ENCODE measurements at regions not wholly inside any gene's neighbourhood (a gene's known extent, or its start where the extent isn't known, plus 50 kb on each side); places are given as distances from the start of the nearest gene placed in this dataset.
"Not testable (repeated sequence)": the region's sequence is repeated elsewhere in the genome, so short reads cannot be mapped to it uniquely, and the experiment has no call there.

DNA sequence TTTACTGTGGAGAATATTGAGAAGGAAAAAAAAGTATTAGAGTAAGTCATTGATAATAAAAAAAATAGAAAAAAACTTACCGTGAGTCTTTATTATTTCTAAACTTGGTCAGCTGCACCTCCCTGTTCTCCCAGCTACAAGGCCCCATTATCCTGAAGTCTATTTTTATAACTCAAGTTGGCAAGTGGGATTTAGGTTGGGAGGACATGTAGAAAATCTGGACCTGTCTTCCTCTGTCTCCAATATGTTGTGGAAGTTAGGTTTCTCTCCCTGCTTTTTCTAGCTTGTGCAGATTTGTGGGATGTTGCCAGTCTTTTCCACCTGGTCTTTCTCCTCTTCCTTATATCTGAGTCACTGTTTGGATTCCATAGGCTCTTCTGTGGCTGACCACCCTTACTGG, 361.4 kb downstream of the HLX start:
- TF ChIP-seq POLR2A (IDR thresholded peaks at IDR 0.05; ENCODE audit: low read depth, low read length), result no peak
- DNase-seq (ENCODE audit: insufficient read length, low spot score), result no peak
- no peak for FAIRE-seq

DNA sequence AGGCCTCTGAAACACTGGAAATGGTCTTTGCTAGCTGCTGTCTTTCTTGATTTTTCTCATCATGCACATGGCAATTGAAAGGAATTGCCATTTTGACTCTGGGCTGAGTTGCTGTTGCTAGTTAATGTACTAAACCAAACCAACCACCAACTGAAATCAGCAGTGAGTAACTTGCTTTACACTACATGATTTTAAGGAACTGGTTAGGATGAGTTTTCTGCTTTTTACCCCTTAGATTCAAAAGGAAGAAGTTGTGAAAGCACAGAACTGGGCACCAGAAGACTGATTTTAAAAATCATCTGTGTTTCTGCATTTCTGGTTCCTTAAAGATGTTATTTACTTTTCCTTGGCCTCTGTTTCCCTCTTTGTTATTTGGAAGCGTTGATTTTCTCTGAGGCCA, 361.9 kb downstream of the HLX start:
- no peak for TF ChIP-seq POLR2A (IDR thresholded peaks at IDR 0.05; ENCODE audit: low read depth, low read length)
- DNase-seq (ENCODE audit: insufficient read length, low spot score) (no peak), FAIRE-seq (no peak)

DNA sequence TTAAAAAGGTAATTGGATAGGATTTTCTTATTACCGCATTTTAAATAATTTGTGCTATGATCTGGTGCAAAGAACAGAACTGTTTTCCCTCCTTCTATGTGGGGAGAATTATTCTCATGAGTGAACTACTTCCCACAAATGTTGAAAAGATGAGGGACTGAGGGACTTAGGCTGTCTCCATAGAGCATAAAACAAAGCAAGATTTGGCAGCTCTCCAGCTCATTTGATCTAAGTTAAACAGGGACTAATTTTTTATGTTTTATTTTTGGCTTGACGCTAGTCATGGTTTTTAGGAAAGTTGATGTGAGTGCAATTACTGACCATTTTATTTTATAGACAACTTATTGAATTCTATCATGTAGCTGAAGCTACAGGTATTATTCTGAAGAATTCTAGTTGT, 362.3 kb downstream of the HLX start:
- FAIRE-seq, result no peak
- DNase-seq (ENCODE audit: insufficient read length, low spot score), result no peak
- no peak for TF ChIP-seq POLR2A (IDR thresholded peaks at IDR 0.05; ENCODE audit: low read depth, low read length)

DNA sequence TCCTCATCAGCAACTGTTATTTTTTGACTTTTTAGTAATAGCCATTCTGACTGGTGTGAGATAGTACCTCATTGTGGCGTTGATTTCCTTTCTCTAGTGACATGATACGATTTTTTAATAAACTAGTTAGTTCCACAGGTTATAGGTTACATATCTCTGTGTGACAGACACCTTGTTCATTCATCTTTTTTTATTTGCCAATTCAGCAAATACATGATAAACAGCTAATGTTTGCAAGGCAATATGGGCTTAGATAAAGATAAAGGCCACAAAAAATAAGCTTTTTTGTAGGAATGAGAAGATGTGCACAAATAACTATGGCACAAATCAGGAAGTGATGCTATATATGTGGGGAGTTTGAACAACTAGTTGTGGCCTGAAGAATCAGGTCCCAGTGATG, 366.8 kb downstream of the HLX start:
- DNase-seq (ENCODE audit: insufficient read length, low spot score), result no peak
- FAIRE-seq, result peak; percentile 30
- no peak for TF ChIP-seq POLR2A (IDR thresholded peaks at IDR 0.05; ENCODE audit: low read depth, low read length)

DNA sequence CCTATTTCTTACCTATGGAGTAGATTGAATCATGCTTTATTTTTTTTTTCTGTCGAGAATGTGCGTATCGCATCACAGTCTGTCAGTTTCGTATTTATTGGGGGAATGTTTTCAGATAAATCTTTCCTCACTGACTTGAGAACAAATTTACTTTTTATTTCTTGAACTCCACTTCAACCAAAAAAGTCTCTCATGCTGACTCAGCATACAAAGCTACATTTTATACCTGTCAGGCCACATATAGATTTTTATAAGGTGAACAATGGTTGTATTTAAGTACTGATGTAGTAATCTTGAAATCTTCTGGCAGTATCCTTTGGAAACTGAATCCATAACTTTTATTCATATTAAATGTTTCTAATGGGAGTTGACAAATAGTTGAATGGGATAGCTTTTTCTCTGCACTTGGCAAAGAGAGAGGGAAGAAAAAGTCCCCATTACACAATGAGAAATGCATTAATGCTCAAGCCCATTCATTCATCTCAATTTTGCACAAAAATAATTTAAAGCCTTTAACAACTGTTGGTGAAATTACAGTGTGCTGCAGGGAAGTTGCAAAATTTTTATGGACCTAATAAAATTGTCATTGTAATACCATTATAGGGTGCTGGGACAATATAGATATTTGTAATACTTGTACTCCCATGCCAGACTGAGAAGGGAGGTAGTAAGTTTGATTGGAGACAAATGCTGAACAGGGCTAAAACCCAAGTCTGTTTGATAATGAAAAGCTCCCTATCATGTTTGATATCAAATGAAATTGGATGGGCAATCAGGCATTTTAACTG, 367.6 kb downstream of the HLX start:
- no peak for TF ChIP-seq POLR2A (IDR thresholded peaks at IDR 0.05; ENCODE audit: low read depth, low read length)
- FAIRE-seq (no peak), DNase-seq (ENCODE audit: insufficient read length, low spot score) (no peak)

DNA sequence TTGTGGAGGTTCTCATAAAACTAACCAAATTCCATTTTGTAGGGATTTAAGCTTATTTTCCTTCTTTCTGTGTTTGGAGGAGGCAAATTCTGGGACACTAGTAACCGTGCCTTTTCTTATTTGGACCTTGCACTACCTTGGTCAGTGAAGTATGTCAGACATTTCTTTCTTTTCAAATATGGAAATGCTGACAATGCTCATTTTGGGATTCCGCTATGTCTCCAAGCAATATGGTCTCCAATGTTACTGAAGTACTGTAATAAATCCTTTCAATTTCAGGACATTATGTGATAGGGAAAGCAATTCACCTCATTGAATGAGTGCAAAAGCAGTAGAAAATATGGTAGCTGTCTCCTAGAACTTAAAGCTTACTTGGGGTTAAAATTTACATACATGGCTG, 372.3 kb downstream of the HLX start:
- no peak for FAIRE-seq

DNA sequence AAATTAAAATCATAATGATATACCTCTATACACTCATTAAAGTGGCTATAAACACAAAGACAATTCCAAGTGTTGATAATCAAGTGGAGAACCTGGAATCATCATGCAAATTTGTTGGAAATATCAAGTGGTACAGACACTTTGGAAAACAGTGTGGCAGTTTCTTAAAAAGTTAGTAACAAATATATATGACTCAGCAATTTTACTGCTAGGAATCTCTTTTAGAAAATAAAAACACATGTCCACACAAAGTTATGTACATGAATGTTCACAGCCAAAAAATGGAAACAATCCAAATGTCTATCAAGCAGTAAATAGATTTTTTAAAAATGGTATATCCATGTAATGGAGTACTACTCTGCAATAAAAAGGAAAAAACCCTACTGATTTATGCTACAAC, 375.6 kb downstream of the HLX start:
- FAIRE-seq (no peak), DNase-seq (ENCODE audit: insufficient read length, low spot score) (no peak)
- TF ChIP-seq POLR2A (IDR thresholded peaks at IDR 0.05; ENCODE audit: low read depth, low read length), result no peak

More for the DNA sequence above, 372.3 kb downstream of the HLX start:
- DNase-seq (ENCODE audit: insufficient read length, low spot score), result no peak
- TF ChIP-seq POLR2A (IDR thresholded peaks at IDR 0.05; ENCODE audit: low read depth, low read length), result no peak

DNA sequence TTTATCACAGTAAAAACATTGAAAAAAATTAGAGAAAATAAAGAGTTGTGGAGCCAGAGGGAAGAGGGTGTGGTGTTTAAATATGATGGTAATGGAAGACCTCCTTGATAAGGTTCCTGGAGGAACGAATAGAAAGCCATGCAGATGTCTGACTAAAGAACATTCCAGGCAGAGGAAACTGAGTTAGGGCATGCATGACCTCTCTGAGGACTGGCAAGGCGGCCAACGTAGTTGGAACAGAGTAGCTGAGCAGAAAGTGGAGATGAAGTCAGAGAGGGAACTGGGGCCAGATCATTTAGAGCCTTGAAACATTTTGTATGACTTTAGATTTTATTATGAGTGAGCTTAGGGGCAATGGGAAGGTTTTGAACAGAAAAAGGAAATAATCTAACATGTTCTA, 377.5 kb downstream of the HLX start:
- DNase-seq (ENCODE audit: insufficient read length, low spot score) (no peak), FAIRE-seq (no peak)
- no peak for TF ChIP-seq POLR2A (IDR thresholded peaks at IDR 0.05; ENCODE audit: low read depth, low read length)

DNA sequence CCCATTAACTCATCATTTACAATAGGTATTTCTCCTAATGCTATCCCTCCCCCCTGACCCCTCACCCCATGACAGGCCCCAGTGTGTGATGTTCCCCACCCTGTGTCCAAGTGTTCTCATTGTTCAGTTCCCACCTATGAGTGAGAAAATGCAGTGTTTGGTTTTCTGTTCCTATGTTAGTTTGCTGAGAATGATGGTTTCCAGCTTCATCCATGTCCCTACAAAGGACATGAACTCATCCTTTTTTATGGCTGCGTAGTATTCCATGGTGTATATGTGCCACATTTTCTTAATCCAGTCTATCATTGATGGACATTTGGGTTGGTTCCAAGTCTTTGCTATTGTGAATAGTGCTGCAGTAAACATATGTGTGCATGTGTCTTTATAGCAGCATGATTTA, 378.3 kb downstream of the HLX start:
- DNase-seq (ENCODE audit: insufficient read length, low spot score); FAIRE-seq: not testable (repeated sequence)

DNA sequence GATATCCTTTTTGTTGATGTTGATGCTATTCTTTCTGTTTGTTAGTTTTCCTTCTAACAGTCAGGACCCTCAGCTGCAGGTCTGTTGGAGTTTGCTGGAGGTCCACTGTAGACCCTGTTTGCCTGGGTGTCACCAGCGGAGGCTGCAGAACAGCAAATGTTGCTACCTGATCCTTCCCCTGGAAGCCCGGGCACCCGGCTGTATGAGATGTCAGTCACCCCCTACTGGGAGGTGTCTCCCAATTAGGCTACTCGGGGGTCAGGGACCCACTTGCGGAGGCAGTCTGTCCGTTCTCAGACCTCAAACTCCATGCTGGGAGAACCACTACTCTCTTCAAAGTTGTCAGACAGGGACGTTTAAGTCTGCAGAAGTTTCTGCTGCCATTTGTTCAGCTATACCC, 383.4 kb downstream of the HLX start:
- FAIRE-seq; DNase-seq (ENCODE audit: insufficient read length, low spot score): not testable (repeated sequence)

DNA sequence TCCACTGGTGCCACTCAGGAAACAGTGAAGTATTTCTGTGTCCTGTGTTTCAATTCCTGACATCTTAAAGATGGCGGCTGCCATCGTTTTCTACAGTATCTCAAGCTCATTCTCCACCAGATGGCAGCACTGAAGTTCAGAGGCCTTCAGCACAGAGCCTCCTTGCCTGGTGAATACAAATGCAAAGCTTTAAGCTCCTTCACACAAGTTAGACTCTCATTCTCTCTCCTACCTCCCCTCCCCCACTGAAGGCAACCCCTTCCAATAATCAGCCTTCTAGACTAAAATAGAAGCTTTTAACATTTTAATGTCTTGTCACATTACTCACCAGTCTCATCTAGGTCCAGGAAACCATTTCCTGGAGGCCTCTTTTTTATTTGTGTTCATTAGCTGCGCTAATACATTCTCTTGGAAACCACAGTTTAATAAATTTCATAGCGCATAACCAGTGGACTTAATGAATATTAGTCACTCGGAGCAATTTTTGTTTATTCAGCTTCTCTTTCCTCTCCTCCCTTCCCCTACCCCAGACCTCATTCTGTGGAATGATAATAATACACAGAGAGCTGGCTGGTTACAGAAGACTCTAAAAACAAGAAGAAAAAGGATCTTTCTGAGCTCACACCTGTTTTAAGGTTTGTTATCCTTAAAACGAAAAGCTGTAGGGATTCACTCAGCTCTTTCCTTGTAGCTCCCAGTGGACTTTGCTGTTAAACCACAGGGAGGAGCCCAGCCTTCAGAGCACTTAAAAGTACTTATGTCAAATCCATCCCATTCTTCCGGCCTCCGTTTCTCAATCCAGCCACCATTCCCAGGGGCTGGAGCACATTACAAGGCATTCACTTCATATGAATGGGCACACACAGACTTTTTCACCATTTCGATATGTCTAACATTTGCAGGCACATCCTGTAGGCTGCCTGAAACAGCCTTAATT, 384.9 kb downstream of the HLX start:
- no peak for TF ChIP-seq POLR2A (IDR thresholded peaks at IDR 0.05; ENCODE audit: low read depth, low read length)
- FAIRE-seq (no peak), DNase-seq (ENCODE audit: insufficient read length, low spot score) (peak; percentile 41)

DNA sequence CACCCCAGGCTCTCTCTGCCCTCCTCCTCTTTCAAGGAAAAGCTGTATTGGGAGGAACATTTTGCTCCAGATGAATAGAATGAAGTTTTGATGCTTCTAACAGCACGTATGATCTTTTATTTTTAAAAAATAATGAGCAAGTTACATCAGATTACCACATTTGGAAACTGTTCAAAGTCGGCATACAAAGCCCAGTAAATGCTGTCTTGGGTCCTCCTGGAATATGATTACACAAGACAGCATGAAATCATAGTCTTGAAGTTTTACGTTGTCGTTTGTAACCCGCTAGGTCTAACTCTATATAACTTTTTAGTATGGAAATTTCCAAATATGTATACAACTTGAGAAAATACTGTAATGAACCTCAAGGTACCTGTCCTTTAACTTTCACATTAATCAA, 385.6 kb downstream of the HLX start:
- no peak for TF ChIP-seq POLR2A (IDR thresholded peaks at IDR 0.05; ENCODE audit: low read depth, low read length)
- DNase-seq (ENCODE audit: insufficient read length, low spot score) (no peak), FAIRE-seq (no peak)

DNA sequence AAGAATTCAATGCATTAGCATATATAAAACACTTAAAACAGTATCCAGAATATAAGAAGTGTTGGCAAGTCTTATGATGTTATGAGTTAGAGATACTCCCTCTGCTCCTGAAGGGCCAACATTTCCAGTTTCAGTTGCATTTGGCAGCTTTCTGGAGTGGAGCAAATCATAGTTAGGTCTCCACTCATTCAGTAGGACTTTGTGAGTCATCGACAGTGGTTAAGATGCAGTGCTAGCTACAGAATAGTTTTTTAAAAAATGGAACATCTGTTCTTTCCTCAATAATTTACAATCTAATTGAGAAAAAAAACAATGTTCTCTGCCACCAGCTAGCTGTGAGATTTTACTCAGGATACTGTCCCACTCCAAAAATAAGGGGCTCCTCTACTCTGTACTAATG, 389.1 kb downstream of the HLX start:
- TF ChIP-seq POLR2A (IDR thresholded peaks at IDR 0.05; ENCODE audit: low read depth, low read length), result no peak
- FAIRE-seq (peak; percentile 27), DNase-seq (ENCODE audit: insufficient read length, low spot score) (peak; percentile 23)

DNA sequence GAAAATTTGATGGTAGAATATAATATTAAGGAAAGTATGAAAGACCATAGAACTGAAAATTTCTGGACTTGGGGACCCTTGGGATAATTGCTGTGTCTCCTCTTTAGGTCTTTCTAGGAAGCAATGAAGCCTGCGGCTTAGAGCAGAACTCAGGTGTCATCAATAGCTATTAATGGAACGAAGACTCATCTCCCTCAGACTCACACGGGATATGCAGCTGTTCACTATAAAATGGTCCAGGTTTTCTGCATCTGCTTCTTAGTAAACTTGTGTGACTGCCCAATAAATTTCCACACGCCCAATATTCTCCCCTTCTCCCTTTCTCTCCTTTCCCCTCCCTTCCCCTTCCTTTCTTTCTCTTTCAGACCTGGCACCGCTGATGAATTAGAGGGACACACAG, 392.5 kb downstream of the HLX start:
- FAIRE-seq, result no peak
- TF ChIP-seq POLR2A (IDR thresholded peaks at IDR 0.05; ENCODE audit: low read depth, low read length), result no peak
- DNase-seq (ENCODE audit: insufficient read length, low spot score), result no peak

DNA sequence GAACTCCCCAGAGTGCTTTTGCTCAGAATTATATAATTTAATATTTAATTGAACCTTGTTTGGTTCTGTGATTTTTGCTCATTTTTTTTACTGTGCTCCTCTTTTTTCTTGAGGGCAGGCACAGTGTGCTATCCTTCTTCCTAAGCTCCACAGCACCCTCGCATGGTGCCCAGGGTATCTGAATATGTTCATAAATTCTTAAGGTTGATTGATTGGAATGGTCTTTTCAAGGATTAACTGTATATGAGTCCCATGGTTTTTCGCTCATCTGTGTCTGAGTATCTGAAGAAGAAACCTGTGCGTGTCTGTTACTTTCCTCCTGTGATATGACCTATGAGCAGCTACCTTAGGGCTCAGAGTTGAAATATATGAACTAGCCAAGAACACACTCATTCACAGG, 393.7 kb downstream of the HLX start:
- DNase-seq (ENCODE audit: insufficient read length, low spot score), result no peak
- no peak for TF ChIP-seq POLR2A (IDR thresholded peaks at IDR 0.05; ENCODE audit: low read depth, low read length)
- FAIRE-seq, result no peak

Data from H54 (cell line).